IMR-90 (cell line): ENCODE measurements at regions not wholly inside any gene's neighbourhood (a gene's known extent, or its start where the extent isn't known, plus 50 kb on each side); places are given as distances from the start of the nearest gene placed in this dataset.

Experiments
- ATAC-seq: fragments of 200-7000 bp; cut with Tn5 transposase; 2 replicates; pipeline ENCODE4 v1.9.1; 2020; ENCODE audit warnings: low read depth, mild to moderate bottlenecking, moderate library complexity
- BruUV-seq: library from RNA; stranded (reverse); fragments of 400-500 nt; replicated peaks from 2 replicates; lab custom pipeline; 2021; lab: Mats Ljungman, UMichigan
- CTCF ChIA-PET: fragments of 300-600 bp; formaldehyde crosslinking; extraction: SDS; loops from one replicate; lab custom pipeline; 2021; ENCODE audit warnings: antibody characterized with exemption; lab: Yijun Ruan, JAX
- POLR2A ChIA-PET: fragments of 300-600 bp; sonication (Branson Sonifier 250); formaldehyde crosslinking; loops from one replicate; lab custom pipeline; 2022; ENCODE audit warnings: antibody characterized with exemption; ENCODE audit not compliant: unreplicated experiment; lab: Charles Lee
- DNase-seq: peaks from one replicate; pipeline ENCODE4 v3.0.0; 2013
- H2AFZ ChIP-seq: replicated peaks from 2 replicates; pipeline ENCODE3; 2013; ENCODE audit warnings: low read length, mild to moderate bottlenecking; ENCODE audit not compliant: poor library complexity
- H2AK5ac ChIP-seq: 2 replicates; pipeline ENCODE4 v1.6.1; 2013; ENCODE audit warnings: low read depth, low read length, inconsistent platforms
- H2AK9ac ChIP-seq: replicated peaks from 2 replicates; pipeline ENCODE3; 2013; ENCODE audit warnings: mild to moderate bottlenecking, low read depth, low read length, moderate library complexity; ENCODE audit not compliant: poor library complexity
- H2BK120ac ChIP-seq: 2 replicates; pipeline ENCODE4 v1.6.1; 2013; ENCODE audit warnings: low read depth, low read length, inconsistent platforms
- H2BK15ac ChIP-seq: 3 replicates; pipeline ENCODE4 v1.6.1; 2013; ENCODE audit warnings: low read depth, low read length, inconsistent platforms
- H2BK20ac ChIP-seq: 2 replicates; pipeline ENCODE4 v1.6.1; 2013; ENCODE audit warnings: low read depth, mild to moderate bottlenecking, inconsistent platforms, low read length, moderate library complexity
- H2BK5ac ChIP-seq: 2 replicates; pipeline ENCODE4 v1.6.1; 2013; ENCODE audit warnings: mild to moderate bottlenecking, low read depth, low read length, inconsistent platforms; ENCODE audit not compliant: poor library complexity, severe bottlenecking
- H3K14ac ChIP-seq: replicated peaks from 2 replicates; pipeline ENCODE4 v1.6.1; 2013; ENCODE audit warnings: low read depth, low read length, inconsistent platforms
- H3K18ac ChIP-seq: 2 replicates; pipeline ENCODE4 v1.6.1; 2013; ENCODE audit warnings: low read depth, low read length, control low read depth
- H3K23ac ChIP-seq: 2 replicates; pipeline ENCODE4 v1.6.1; 2013; ENCODE audit warnings: low read depth, low read length, inconsistent platforms
- H3K27ac ChIP-seq: 2 replicates; pipeline ENCODE4 v1.5.1; 2013; ENCODE audit warnings: mild to moderate bottlenecking, control low read depth, low read length; ENCODE audit not compliant: insufficient read depth
- H3K27me3 ChIP-seq: 2 replicates; pipeline ENCODE4 v1.6.1; 2013; ENCODE audit warnings: low read length; ENCODE audit not compliant: control insufficient read depth, insufficient read depth
- H3K36me3 ChIP-seq: 2 replicates; pipeline ENCODE4 v1.6.1; 2013; ENCODE audit warnings: low read length, mixed read lengths; ENCODE audit not compliant: control insufficient read depth, insufficient read depth
- H3K4ac ChIP-seq: 2 replicates; pipeline ENCODE4 v1.6.1; 2013; ENCODE audit warnings: low read depth, low read length, inconsistent platforms
- H3K4me1 ChIP-seq: 2 replicates; pipeline ENCODE4 v1.6.1; 2013; ENCODE audit warnings: low read length, mixed read lengths; ENCODE audit not compliant: control insufficient read depth, insufficient read depth
- H3K4me2 ChIP-seq: 2 replicates; pipeline ENCODE4 v1.6.1; 2013; ENCODE audit warnings: low read depth, mild to moderate bottlenecking, control low read depth, low read length, moderate library complexity
- H3K4me3 ChIP-seq: 2 replicates; pipeline ENCODE4 v1.5.1; 2013; ENCODE audit warnings: low read depth, mild to moderate bottlenecking, control low read depth, low read length, moderate library complexity; ENCODE audit not compliant: insufficient read depth
- H3K56ac ChIP-seq: 2 replicates; pipeline ENCODE4 v1.6.1; 2013; ENCODE audit warnings: low read length, inconsistent platforms; ENCODE audit not compliant: insufficient read depth; ENCODE audit errors: extremely low read depth
- H3K79me1 ChIP-seq, 2 experiments: 2 replicates each; pipeline ENCODE4 v1.6.1; 2013; ENCODE audit warnings: low read length in 2 of 2, inconsistent platforms in 1 of 2, low read depth in 1 of 2
- H3K9ac ChIP-seq: 2 replicates; pipeline ENCODE4 v1.6.1; 2013; ENCODE audit warnings: low read depth, low read length, control low read depth
- H3K9me1 ChIP-seq: 2 replicates; pipeline ENCODE4 v1.6.1; 2013; ENCODE audit warnings: low read length, inconsistent platforms; ENCODE audit not compliant: insufficient read depth
- H3K9me3 ChIP-seq: 2 replicates; pipeline ENCODE4 v1.6.1; 2013; ENCODE audit warnings: low read length; ENCODE audit not compliant: control insufficient read depth, insufficient read depth
- H4K20me1 ChIP-seq: 2 replicates; pipeline ENCODE4 v1.6.1; 2013; ENCODE audit warnings: low read length, inconsistent platforms; ENCODE audit not compliant: insufficient read depth
- H4K5ac ChIP-seq: 2 replicates; pipeline ENCODE4 v1.6.1; 2013; ENCODE audit warnings: mild to moderate bottlenecking, low read depth, low read length, control low read depth
- H4K8ac ChIP-seq, 2 experiments: 2 replicates each; pipeline ENCODE4 v1.6.1; 2013; ENCODE audit warnings: low read depth in 2 of 2, low read length in 2 of 2, control low read depth in 1 of 2, inconsistent platforms in 1 of 2
- H4K91ac ChIP-seq: 2 replicates; pipeline ENCODE4 v1.6.1; 2013; ENCODE audit warnings: low read depth, low read length, inconsistent platforms; ENCODE audit not compliant: insufficient read depth
- BHLHE40 ChIP-seq: fragments of 150-350 bp; IDR thresholded peaks from 2 replicates; pipeline ENCODE4 v1.6.1; 2016; ENCODE audit warnings: mild to moderate bottlenecking, low read depth, low read length
- CEBPB ChIP-seq: IDR thresholded peaks from 2 replicates; pipeline ENCODE4 v1.6.1; 2012; ENCODE audit warnings: low read depth, low read length, improper control_type of control experiment
- FOS ChIP-seq: fragments of 150-350 bp; IDR thresholded peaks from 2 replicates; pipeline ENCODE4 v1.6.1; 2016; ENCODE audit warnings: low read depth, low read length
- MAZ ChIP-seq: IDR thresholded peaks from 2 replicates; pipeline ENCODE4 v1.6.1; 2012; ENCODE audit warnings: low read depth, mild to moderate bottlenecking, low read length, improper control_type of control experiment, moderate library complexity, borderline replicate concordance
- NFE2L2 ChIP-seq: fragments of 150-350 bp; IDR thresholded peaks from 2 replicates; pipeline ENCODE4 v1.6.1; 2016; ENCODE audit warnings: low read depth, mild to moderate bottlenecking, low read length
- POLR2A ChIP-seq: IDR thresholded peaks from 2 replicates; pipeline ENCODE4 v1.6.1; 2012; ENCODE audit warnings: mild to moderate bottlenecking, low read depth, low read length
- RAD21 ChIP-seq: IDR thresholded peaks from 2 replicates; pipeline ENCODE4 v1.6.1; 2012; ENCODE audit warnings: low read length, improper control_type of control experiment
- RFX5 ChIP-seq: IDR thresholded peaks from 2 replicates; pipeline ENCODE4 v1.8.0; 2012; ENCODE audit warnings: low read depth, mild to moderate bottlenecking, low read length, moderate library complexity
- SMC3 ChIP-seq: fragments of 150-350 bp; IDR thresholded peaks from 2 replicates; pipeline ENCODE4 v1.6.1; 2016; ENCODE audit warnings: low read depth, mild to moderate bottlenecking, antibody characterized with exemption, low read length, moderate library complexity
- WGBS, 2 experiments: methylation state at CpG; one replicate each; pipeline versions ENCODE4 v1.1.5 to v1.1.7; 2013; ENCODE audit warnings: missing lambda C conversion rate in 2 of 2; ENCODE audit not compliant: insufficient read length in 1 of 2; ENCODE audit errors: extremely low coverage in 2 of 2; 5-methylcytosine and 5-hydroxymethylcytosine counted together
- dilution Hi-C: fragments of 300-500 bp; cut with HindIII; formaldehyde crosslinking; loops from one replicate; pipeline ENCODE4 v1.14.3; 2018; ENCODE audit warnings: low sequenced_read_pairs; ENCODE audit not compliant: unreplicated experiment
- in situ Hi-C: fragments of 300-500 bp; cut with MboI; formaldehyde crosslinking; loops from 3 replicates; pipeline ENCODE4 v1.14.3; 2019; ENCODE audit warnings: low sequenced_read_pairs, inconsistent platforms, mixed read lengths
- intact Hi-C: fragments of 100-400 bp; cut with micrococcal nuclease; formaldehyde crosslinking; loops from 2 replicates; pipeline ENCODE4 v1.10.0; 2022

- in situ Hi-C loops = no loop called here
- H2BK20ac ChIP-seq = no peak overlapping the region
- no peak overlapping the region for H3K9ac ChIP-seq
- no peaks in the 10 kb centered on the region for H3K36me3 ChIP-seq
- H3K27ac ChIP-seq = peak overlapping the region; percentile 36; the same call in 1 of the 2 replicates
- BruUV-seq = no TSS peak
- H3K4me1 ChIP-seq = peaks cover 38% of the 10 kb centered on the region
- no peak overlapping the region for H2AK5ac ChIP-seq
- CTCF ChIA-PET = interaction anchor here (0.7 to 0.9 kb wide), 2 partner anchors 49 to 395 kb away, joined by 3 read pairs; no protein-coding TSS in a partner anchor
- no peaks in the 10 kb centered on the region for H3K27me3 ChIP-seq
- no peak for TF ChIP-seq RAD21
- peak; percentile 40; the same call in 1 of the 2 replicates for TF ChIP-seq BHLHE40
- peak; percentile 17; the same call in 1 of the 2 replicates for TF ChIP-seq CEBPB
- no peak for TF ChIP-seq POLR2A
- no peak for TF ChIP-seq MAZ
- TF ChIP-seq SMC3 = no peak
- peak; percentile 24; the same call in 1 of the 2 replicates for TF ChIP-seq NFE2L2
- peak; percentile 45; the same call in 1 of the 2 replicates for TF ChIP-seq FOS
- no peak for TF ChIP-seq RFX5
- peak; percentile 61 for ATAC-seq
- H2AK9ac ChIP-seq = no peak overlapping the region
- H4K5ac ChIP-seq = no peak overlapping the region
- H3K4ac ChIP-seq = no peak overlapping the region; the same call in 1 of the 2 replicates
- no peak overlapping the region for H4K91ac ChIP-seq
- H2AFZ ChIP-seq = no peak overlapping the region
- POLR2A ChIA-PET = interaction anchor here (0.6 kb wide), 1 partner anchor 209 kb away, joined by 4 read pairs; no protein-coding TSS in a partner anchor
- peak overlapping the region; percentile 60; the same call in 1 of the 2 replicates for H3K4me2 ChIP-seq
- H3K79me1 ChIP-seq = no peaks in the 10 kb centered on the region
- H3K18ac ChIP-seq = no peak overlapping the region
- H4K8ac ChIP-seq = no peak overlapping the region; a peak in 1 of 4 replicates
- H3K9me1 ChIP-seq = peaks cover 31% of the 10 kb centered on the region
- peak overlapping the region; percentile 11 for H3K56ac ChIP-seq
- no peak overlapping the region for H3K23ac ChIP-seq
- H2BK15ac ChIP-seq = no peak overlapping the region
- intact Hi-C loops = loop anchor here (5.0 kb wide), 1 partner anchor 137 kb away; no protein-coding TSS in a partner anchor
- no CpG with 5 or more reads among the region's 5 CpGs for WGBS, 2 experiments
- H2BK120ac ChIP-seq = peak overlapping the region; percentile 30; the same call in 1 of the 2 replicates
- no peak overlapping the region for H3K14ac ChIP-seq
- H3K4me3 ChIP-seq = no peak overlapping the region
- peak; percentile 98 for DNase-seq
- H3K9me3 ChIP-seq = no peaks in the 10 kb centered on the region
- dilution Hi-C loops = no loop called here
- no peaks in the 10 kb centered on the region for H4K20me1 ChIP-seq
- peak overlapping the region; percentile 90 for H2BK5ac ChIP-seq
Observed at GRCh38 chr10:29949411-29950011, 109.9 kb downstream of the JCAD start.
